Activated B cell treated with CpG ODN at 0.5 μM for 24 hours (primary cell): ENCODE measurements at regions not wholly inside any gene's neighbourhood (a gene's known extent, or its start where the extent isn't known, plus 50 kb on each side); places are given as distances from the start of the nearest gene placed in this dataset.

Experiments used
- ATAC-seq: fragments of 200-7000 bp; cut with Tn5 transposase; one replicate; pipeline ENCODE4 v1.10.0; 2021; ENCODE audit warnings: low read depth, mild to moderate bottlenecking, moderate library complexity
- CTCF ChIA-PET: fragments of 350-600 bp; sonication (Branson Sonifier 250); formaldehyde crosslinking; loops from one replicate; lab custom pipeline; 2021; ENCODE audit warnings: antibody characterized with exemption; lab: Charles Lee
- POLR2A ChIA-PET: fragments of 350-600 bp; sonication (Branson Sonifier 250); formaldehyde crosslinking; loops from one replicate; lab custom pipeline; 2021; ENCODE audit warnings: antibody characterized with exemption; lab: Charles Lee
- DNase-seq: peaks from one replicate; pipeline ENCODE4 v3.0.0; 2022
- H3K27ac Mint-ChIP-seq: one replicate; pipeline ENCODE4 v1.8.0; 2020; ENCODE audit warnings: mixed read lengths
- H3K27me3 Mint-ChIP-seq: one replicate; pipeline ENCODE4 v1.8.0; 2021; ENCODE audit warnings: mixed read lengths
- H3K36me3 Mint-ChIP-seq: one replicate; pipeline ENCODE4 v1.8.0; 2021; ENCODE audit warnings: low read depth, mixed read lengths
- H3K4me1 Mint-ChIP-seq: one replicate; pipeline ENCODE4 v1.8.0; 2021; ENCODE audit warnings: mixed read lengths
- H3K4me3 Mint-ChIP-seq: one replicate; pipeline ENCODE4 v1.8.0; 2020; ENCODE audit warnings: mild to moderate bottlenecking, mixed read lengths
- H3K9me3 Mint-ChIP-seq: one replicate; pipeline ENCODE4 v1.8.0; 2020; ENCODE audit warnings: mixed read lengths
- intact Hi-C: fragments of 100-400 bp; cut with micrococcal nuclease; formaldehyde crosslinking; loops from one replicate; pipeline ENCODE4 v1.15.1; 2024
- TF ChIP-seq, protein P1 (sequence below): fragments of 200-600 bp; IDR thresholded peaks from one replicate; pipeline ENCODE4 v1.8.0; 2022; ENCODE audit warnings: antibody characterized with exemption, mild to moderate bottlenecking

DNA sequence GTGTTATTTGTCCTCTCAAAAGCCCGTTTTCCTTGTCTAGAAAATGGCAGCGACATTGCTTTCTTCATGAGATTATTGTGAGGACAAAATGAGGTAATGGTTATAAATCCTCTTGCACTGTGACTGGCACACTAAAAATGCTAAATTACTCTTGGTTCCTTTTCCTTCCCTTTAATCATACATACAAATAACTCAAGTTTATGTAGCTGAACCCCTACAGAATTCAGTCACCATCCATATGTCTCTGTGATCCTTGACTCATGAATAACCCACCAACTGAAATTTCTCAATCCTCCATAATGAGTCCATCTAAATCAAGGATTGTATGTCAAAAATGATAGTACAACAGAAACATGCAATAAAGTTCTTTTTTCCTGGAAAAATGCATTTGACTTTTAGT lies 71.3 kb upstream of the VWC2 start:
- no peak overlapping the region for H3K27ac Mint-ChIP-seq
- ChIA-PET CTCF (no interaction called here), POLR2A (no interaction called here)
- ATAC-seq (no peak), DNase-seq (no peak)
- intact Hi-C loops = no loop called here
- H3K4me3 Mint-ChIP-seq = no peak overlapping the region
- no peaks in the 10 kb centered on the region for H3K27me3 Mint-ChIP-seq
- TF ChIP-seq, protein P1, sequence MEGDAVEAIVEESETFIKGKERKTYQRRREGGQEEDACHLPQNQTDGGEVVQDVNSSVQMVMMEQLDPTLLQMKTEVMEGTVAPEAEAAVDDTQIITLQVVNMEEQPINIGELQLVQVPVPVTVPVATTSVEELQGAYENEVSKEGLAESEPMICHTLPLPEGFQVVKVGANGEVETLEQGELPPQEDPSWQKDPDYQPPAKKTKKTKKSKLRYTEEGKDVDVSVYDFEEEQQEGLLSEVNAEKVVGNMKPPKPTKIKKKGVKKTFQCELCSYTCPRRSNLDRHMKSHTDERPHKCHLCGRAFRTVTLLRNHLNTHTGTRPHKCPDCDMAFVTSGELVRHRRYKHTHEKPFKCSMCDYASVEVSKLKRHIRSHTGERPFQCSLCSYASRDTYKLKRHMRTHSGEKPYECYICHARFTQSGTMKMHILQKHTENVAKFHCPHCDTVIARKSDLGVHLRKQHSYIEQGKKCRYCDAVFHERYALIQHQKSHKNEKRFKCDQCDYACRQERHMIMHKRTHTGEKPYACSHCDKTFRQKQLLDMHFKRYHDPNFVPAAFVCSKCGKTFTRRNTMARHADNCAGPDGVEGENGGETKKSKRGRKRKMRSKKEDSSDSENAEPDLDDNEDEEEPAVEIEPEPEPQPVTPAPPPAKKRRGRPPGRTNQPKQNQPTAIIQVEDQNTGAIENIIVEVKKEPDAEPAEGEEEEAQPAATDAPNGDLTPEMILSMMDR = no peak
- no peaks in the 10 kb centered on the region for H3K4me1 Mint-ChIP-seq
- no peaks in the 10 kb centered on the region for H3K36me3 Mint-ChIP-seq
- H3K9me3 Mint-ChIP-seq = no peaks in the 10 kb centered on the region

DNA sequence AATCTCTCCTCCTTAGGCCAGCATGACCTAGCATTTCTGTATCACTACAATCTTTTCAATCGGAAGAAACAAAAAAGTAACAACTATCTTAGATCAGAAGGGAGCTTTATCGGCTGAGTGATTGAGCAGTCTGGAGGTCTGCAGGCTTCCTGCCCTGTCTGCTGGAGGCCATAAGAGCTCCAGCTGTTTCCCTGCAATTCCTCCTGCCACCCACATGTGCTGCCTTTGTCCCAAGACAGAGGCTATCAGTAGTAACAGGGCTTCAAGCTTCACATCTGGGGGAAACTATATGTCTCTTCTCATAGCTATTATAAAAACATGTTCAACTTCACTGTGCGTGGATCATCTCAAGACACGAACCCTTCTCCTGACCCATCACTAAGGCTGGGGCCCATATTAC lies 70.1 kb upstream of the VWC2 start:
- Mint-ChIP-seq H3K27ac (no peak overlapping the region), H3K36me3 (no peaks in the 10 kb centered on the region), H3K9me3 (no peaks in the 10 kb centered on the region), H3K4me3 (no peak overlapping the region), H3K4me1 (no peaks in the 10 kb centered on the region), H3K27me3 (no peaks in the 10 kb centered on the region)
- ChIA-PET POLR2A (no interaction called here), CTCF (no interaction called here)
- DNase-seq (no peak), ATAC-seq (no peak)
- TF ChIP-seq, protein P1 = no peak
- intact Hi-C loops = no loop called here

DNA sequence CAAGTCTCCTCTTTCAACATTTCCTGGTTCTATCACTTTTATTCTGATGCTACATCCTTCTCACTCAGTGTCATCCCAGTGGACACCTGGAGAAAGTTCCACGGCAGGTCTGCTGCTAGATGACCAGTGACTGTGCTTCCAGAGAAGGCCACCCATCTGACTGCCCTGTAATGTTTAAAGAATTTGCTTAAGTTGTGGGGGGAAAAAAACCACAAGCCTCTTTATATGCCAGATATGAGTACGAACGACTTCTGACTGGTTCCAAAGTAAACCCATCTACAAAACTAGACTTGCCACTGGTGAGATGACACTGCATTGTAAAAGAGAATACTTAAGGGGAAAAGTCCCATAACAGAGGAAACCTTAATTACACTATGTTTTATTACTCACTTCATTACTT lies 69.6 kb upstream of the VWC2 start:
- Mint-ChIP-seq H3K4me3 (no peak overlapping the region), H3K9me3 (no peaks in the 10 kb centered on the region), H3K36me3 (no peaks in the 10 kb centered on the region), H3K27ac (no peak overlapping the region), H3K4me1 (no peaks in the 10 kb centered on the region), H3K27me3 (no peaks in the 10 kb centered on the region)
- POLR2A ChIA-PET = no interaction called here
- intact Hi-C loops = no loop called here
- DNase-seq = no peak
- no peak for ATAC-seq
- CTCF ChIA-PET = no interaction called here
- TF ChIP-seq, protein P1 = no peak

DNA sequence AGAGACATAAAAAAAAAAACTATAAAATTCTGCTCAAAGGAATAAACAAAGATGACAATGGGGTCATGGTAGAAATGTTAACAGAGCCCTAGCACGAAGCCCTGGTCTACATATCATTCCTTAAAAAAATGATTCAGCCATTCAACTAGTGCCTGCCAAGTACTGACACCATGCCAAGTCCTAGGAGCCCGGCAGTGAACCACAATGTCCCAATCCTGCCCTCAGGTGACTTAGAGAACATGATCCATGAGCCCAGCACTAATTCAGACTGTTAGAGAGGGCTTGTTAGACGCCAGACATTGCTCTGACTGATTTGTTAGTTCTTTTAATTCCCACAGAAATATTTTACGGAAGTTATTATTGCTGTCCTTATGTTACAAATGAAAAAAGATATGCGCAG lies 67.3 kb upstream of the VWC2 start:
- Mint-ChIP-seq H3K27me3 (no peaks in the 10 kb centered on the region), H3K4me3 (no peak overlapping the region), H3K9me3 (no peaks in the 10 kb centered on the region), H3K4me1 (no peaks in the 10 kb centered on the region), H3K27ac (no peak overlapping the region), H3K36me3 (no peaks in the 10 kb centered on the region)
- no peak for DNase-seq
- POLR2A ChIA-PET = no interaction called here
- TF ChIP-seq, protein P1 = no peak
- CTCF ChIA-PET = no interaction called here
- intact Hi-C loops = no loop called here
- ATAC-seq = no peak

DNA sequence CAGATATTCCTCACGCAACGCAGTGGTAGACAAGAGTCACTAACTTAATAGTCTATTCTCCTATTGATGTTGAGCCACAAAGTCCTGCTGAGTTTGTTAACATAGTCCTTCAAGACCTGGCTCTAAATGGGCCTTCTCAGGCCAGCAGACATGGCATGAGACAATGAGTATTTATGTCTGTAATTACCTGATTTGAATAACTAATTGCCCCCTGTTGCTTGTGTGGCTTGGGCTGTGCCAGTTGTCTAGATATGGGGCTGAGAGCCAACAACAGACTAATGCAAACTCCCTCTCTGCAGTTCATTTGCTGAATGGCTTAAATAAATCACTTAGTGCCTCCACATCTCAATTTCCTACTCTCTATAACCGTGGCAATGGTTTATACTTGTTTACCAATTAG lies 65.5 kb upstream of the VWC2 start:
- TF ChIP-seq, protein P1 = no peak
- H3K27ac Mint-ChIP-seq = no peak overlapping the region
- DNase-seq (no peak), ATAC-seq (no peak)
- no peaks in the 10 kb centered on the region for H3K36me3 Mint-ChIP-seq
- intact Hi-C loops = no loop called here
- ChIA-PET POLR2A (no interaction called here), CTCF (no interaction called here)
- no peaks in the 10 kb centered on the region for H3K4me1 Mint-ChIP-seq
- no peaks in the 10 kb centered on the region for H3K9me3 Mint-ChIP-seq
- H3K27me3 Mint-ChIP-seq = no peaks in the 10 kb centered on the region
- H3K4me3 Mint-ChIP-seq = no peak overlapping the region
